ENCODE measurements at regions not wholly inside any gene's neighbourhood (a gene's known extent, or its start where the extent isn't known, plus 50 kb on each side); places are given as distances from the start of the nearest gene placed in this dataset.

DNA sequence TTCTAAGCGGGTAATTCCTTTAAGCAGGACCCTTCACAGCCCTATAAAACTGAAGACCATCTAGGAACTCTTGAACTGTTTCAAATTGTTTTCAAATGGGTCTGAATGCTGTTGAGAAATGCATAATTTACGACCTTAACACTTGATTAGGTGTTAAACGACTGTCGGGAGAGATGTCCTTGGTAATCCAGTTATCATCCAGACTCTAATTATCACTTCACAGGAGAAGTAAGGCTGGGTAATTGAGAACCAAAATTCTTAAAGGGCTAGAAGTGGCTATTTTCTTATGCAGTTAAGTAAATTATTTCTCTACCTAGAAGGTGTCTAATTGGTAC, 276.7 kb upstream of the TBC1D5 start:
- no peak overlapping the region for H3K4me3 ChIP-seq (ENCODE audit: control insufficient read depth, low read depth, low read length)
- DNase-seq (ENCODE audit: low read depth), result no peak
- TF ChIP-seq, protein P1, sequence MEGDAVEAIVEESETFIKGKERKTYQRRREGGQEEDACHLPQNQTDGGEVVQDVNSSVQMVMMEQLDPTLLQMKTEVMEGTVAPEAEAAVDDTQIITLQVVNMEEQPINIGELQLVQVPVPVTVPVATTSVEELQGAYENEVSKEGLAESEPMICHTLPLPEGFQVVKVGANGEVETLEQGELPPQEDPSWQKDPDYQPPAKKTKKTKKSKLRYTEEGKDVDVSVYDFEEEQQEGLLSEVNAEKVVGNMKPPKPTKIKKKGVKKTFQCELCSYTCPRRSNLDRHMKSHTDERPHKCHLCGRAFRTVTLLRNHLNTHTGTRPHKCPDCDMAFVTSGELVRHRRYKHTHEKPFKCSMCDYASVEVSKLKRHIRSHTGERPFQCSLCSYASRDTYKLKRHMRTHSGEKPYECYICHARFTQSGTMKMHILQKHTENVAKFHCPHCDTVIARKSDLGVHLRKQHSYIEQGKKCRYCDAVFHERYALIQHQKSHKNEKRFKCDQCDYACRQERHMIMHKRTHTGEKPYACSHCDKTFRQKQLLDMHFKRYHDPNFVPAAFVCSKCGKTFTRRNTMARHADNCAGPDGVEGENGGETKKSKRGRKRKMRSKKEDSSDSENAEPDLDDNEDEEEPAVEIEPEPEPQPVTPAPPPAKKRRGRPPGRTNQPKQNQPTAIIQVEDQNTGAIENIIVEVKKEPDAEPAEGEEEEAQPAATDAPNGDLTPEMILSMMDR (conservative IDR thresholded peaks at IDR 0.05; ENCODE audit: control insufficient read depth, insufficient read depth, low read depth, low read length), result no peak

DNA sequence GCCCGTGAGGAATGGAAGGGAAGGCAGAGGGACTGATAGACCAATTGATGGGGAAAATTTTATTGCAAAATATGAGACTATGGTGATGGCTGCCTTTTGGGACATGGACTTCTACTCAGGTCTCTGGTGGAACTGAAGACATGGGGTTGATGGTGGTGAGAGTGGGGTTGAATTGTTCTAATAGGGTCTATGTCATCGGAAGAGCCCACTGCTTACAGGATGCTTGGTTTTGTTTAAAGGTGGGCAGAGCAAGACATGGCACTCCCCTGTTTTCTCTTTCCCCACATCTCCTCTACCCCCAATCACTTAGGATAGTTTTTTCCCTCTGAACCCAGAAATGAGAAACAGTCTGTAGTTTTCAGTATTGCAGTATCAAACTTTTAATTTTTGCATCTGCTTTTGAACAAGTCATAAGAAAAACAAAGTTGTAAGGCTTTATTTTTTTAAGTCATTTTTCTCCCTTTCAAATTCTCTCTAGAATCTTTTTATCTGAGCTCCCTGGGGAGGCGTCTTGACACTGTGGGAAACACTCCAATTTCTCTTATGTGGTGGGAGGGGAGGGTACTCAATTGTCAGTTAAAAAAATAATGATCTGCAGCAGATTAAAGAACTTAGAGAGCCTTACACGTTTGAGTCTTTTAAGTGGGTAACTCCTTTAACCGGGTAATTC, 276.2 kb upstream of the TBC1D5 start:
- H3K4me3 ChIP-seq (ENCODE audit: control insufficient read depth, low read depth, low read length), result no peak overlapping the region
- TF ChIP-seq, protein P1 (conservative IDR thresholded peaks at IDR 0.05; ENCODE audit: control insufficient read depth, insufficient read depth, low read depth, low read length), result no peak
- DNase-seq (ENCODE audit: low read depth), result no peak

DNA sequence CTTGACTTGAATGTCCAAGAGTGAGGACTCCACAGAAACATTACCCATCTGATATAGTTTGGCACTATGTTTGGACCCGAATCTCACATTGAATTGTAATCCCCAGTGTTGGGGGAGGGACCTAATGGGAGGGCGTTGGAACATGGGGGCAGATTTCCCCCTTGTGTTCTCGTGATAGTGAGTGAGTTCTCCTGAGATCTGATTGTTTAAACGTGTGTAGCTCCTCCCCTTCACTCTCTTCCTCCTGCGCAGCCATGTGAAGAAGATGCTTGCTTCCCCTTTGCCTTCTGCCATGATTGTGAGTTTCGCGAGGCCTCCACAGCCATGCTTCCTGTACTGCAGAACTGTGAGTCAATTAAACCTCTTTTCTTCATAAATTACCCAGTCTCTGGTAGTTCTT, 273.9 kb upstream of the TBC1D5 start:
- no peak for DNase-seq (ENCODE audit: low read depth)
- TF ChIP-seq, protein P1 (conservative IDR thresholded peaks at IDR 0.05; ENCODE audit: control insufficient read depth, insufficient read depth, low read depth, low read length), result no peak
- no peak overlapping the region for H3K4me3 ChIP-seq (ENCODE audit: control insufficient read depth, low read depth, low read length)

DNA sequence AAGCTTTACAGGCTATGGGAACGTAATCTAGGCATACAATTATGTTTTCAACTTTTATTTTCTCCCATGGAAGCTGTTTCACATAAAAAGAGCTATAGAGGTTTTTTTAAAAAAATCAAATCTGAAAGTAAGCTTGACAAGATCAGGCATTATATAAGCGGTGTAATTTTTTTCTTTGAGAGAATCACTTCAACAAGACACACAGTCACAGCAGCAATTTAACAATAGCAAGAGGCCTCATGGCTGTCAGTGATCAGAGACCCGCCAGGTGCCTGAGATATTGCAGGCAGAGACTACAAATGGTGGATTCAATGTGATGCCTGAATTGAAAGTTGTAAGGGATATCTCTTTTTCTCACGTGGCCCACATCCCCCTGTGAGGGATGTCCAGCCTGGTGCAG, 270.5 kb upstream of the TBC1D5 start:
- TF ChIP-seq, protein P1 (conservative IDR thresholded peaks at IDR 0.05; ENCODE audit: control insufficient read depth, insufficient read depth, low read depth, low read length), result no peak
- DNase-seq (ENCODE audit: low read depth), result no peak
- H3K4me3 ChIP-seq (ENCODE audit: control insufficient read depth, low read depth, low read length), result no peak overlapping the region

DNA sequence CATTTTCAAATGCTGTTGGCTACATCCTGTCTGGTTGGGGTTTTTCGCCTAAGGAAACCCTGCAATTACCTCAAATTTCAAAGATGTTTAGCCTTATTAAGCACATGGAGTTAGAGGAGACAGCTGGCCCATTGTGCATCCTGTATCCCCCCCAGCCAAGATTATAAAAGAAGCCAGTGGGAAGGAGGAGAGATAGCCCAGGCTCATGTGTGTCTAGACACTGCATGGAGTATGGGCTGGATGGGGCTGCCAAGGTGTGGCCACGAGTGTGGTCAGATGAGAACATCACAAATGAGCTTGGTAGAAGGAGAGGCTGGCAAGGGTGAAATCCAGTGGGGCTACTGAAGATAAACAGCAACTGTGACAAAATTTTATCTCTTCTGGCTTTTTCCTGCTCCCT, 270.0 kb upstream of the TBC1D5 start:
- no peak overlapping the region for H3K4me3 ChIP-seq (ENCODE audit: control insufficient read depth, low read depth, low read length)
- TF ChIP-seq, protein P1 (conservative IDR thresholded peaks at IDR 0.05; ENCODE audit: control insufficient read depth, insufficient read depth, low read depth, low read length), result no peak

DNA sequence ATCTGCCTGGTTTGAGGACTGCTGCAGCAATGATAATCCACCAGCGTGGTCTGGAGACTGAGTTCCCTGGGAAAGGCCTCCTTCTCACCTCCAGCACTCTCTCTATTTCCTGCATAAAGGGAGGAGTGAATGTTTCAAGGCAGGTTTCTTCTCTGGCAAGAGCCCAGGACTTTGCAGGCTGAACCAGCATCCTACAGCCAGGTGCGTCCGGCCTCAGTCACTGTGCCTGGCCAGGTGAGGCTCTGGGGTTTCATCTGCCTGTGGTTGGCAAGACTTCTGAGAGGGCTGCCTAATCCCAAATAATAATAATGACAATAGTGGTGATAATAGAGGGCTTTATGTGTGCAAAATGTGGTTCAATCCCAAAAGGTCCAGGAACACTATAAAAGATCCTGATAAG, 269.0 kb upstream of the TBC1D5 start:
- TF ChIP-seq, protein P1 (conservative IDR thresholded peaks at IDR 0.05; ENCODE audit: control insufficient read depth, insufficient read depth, low read depth, low read length), result no peak
- DNase-seq (ENCODE audit: low read depth), result no peak
- H3K4me3 ChIP-seq (ENCODE audit: control insufficient read depth, low read depth, low read length), result no peak overlapping the region

More for the DNA sequence above, 270.0 kb upstream of the TBC1D5 start:
- DNase-seq (ENCODE audit: low read depth), result no peak

DNA sequence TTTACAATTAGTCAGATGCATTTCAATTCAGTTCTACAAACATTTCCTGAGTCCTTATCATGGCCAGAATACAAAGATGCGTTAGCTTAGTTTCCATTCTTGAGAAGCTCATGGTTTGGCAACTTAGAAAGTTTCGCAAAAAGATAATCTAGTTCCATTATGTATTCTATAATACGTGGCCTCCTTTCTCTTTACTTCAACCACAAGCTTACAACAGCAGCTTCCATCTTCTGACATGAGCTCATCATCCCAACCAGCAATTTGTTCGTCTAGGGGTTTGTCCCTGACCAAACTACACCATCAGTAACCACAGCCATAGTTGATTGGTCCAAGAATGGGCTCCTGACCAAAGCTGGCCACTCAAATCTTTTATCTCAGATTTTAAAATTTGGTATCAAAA, 267.6 kb upstream of the TBC1D5 start:
- TF ChIP-seq, protein P1 (conservative IDR thresholded peaks at IDR 0.05; ENCODE audit: control insufficient read depth, insufficient read depth, low read depth, low read length), result no peak
- peak; percentile 8 for DNase-seq (ENCODE audit: low read depth)
- H3K4me3 ChIP-seq (ENCODE audit: control insufficient read depth, low read depth, low read length), result no peak overlapping the region

Data from fibroblast of mammary gland (primary cell).